ENCODE measurements at regions not wholly inside any gene's neighbourhood (a gene's known extent, or its start where the extent isn't known, plus 50 kb on each side); places are given as distances from the start of the nearest gene placed in this dataset.

DNA sequence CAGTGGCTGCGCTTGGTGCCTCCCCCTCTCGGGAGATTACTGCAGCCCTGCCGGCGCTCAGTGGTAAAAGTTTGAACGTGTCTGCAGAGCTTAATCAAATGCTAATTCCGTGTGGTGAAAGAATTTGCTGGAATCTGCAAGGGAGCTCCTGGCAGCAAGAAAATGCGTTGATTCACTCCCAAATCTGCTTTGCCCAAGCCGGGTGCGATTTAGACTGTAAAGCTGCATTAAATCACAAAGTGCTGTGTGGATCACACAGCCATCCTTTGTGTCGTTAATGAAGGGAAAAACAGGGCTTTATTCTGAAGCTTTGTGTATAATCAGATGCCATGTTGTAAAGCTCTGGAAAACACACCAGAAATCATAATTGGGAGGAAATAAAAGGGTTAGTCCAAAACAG is 444.1 kb downstream of the BCOR start:
- Histone ChIP-seq H3F3A (ENCODE audit: insufficient read depth) (no peaks in the 10 kb centered on the region), H3K9me3 (ENCODE audit: insufficient read depth, low read length) (no peaks in the 10 kb centered on the region), H3K27me3 (ENCODE audit: low read length) (no peaks in the 10 kb centered on the region), H2AFZ (ENCODE audit: low read depth, low read length, severe bottlenecking) (no peak overlapping the region), H3K79me2 (ENCODE audit: insufficient read depth, low read length) (no peaks in the 10 kb centered on the region), H3K9ac (ENCODE audit: low read length) (no peak overlapping the region), H3K27ac (ENCODE audit: low read depth, low read length) (no peak overlapping the region), H3K4me3 (ENCODE audit: insufficient read depth, low read length, poor library complexity, severe bottlenecking) (no peak overlapping the region), H3K9me2 (replicated peaks; ENCODE audit: insufficient read depth, low read length) (no peaks in the 10 kb centered on the region), H4K20me1 (ENCODE audit: low read depth, low read length) (no peaks in the 10 kb centered on the region), H3K36me3 (ENCODE audit: low read length) (no peaks in the 10 kb centered on the region), H3K4me2 (ENCODE audit: low read depth, low read length, poor library complexity, severe bottlenecking) (no peak overlapping the region)
- TF ChIP-seq, protein P1, sequence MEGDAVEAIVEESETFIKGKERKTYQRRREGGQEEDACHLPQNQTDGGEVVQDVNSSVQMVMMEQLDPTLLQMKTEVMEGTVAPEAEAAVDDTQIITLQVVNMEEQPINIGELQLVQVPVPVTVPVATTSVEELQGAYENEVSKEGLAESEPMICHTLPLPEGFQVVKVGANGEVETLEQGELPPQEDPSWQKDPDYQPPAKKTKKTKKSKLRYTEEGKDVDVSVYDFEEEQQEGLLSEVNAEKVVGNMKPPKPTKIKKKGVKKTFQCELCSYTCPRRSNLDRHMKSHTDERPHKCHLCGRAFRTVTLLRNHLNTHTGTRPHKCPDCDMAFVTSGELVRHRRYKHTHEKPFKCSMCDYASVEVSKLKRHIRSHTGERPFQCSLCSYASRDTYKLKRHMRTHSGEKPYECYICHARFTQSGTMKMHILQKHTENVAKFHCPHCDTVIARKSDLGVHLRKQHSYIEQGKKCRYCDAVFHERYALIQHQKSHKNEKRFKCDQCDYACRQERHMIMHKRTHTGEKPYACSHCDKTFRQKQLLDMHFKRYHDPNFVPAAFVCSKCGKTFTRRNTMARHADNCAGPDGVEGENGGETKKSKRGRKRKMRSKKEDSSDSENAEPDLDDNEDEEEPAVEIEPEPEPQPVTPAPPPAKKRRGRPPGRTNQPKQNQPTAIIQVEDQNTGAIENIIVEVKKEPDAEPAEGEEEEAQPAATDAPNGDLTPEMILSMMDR (IDR thresholded peaks at IDR 0.05; ENCODE audit: insufficient read depth, low read length, poor library complexity, severe bottlenecking): no peak
- no peak for TF ChIP-seq EZH2phosphoT487 (conservative IDR thresholded peaks at IDR 0.05; ENCODE audit: low read length)

DNA sequence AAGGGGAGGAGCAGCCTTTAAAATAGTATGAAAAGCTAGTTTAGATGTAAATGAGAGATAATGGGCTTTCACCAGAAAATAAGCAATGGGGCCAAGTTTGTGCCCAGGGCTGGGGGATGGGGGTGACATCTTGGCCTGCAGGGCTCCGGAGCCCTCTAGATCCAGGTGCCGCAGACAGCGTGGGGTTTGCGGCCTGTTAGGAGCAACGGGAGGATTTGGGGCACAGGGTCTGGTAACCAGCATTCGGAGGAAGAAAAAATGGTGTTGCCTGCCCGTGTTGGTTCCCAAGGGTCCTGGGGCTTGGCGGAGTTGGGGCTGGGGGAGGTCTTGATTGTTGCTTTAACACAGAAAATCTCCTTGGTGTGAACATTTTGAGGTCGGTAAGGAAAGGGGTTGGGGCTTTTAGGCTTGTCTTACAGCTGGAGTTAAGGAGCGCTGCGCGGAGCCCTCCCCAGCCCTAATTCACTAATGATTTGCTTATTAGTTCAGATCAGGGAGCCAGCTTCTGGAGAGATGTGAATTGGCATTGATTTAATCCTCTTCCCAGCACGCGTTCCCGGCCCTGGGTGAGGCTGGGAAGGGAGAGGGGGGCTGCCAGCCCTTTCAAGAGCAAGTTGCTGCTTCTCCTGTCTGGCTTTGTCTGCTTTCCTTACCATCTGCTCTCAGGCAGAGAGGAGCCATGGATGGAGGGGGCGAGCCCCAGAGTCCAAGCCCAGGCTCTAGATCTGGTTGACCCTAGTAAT is 443.4 kb downstream of the BCOR start:
- no peak overlapping the region for H3K4me3 ChIP-seq (ENCODE audit: insufficient read depth, low read length, poor library complexity, severe bottlenecking)
- H3K79me2 ChIP-seq (ENCODE audit: insufficient read depth, low read length): no peaks in the 10 kb centered on the region
- no peak overlapping the region for H3K9ac ChIP-seq (ENCODE audit: low read length)

DNA sequence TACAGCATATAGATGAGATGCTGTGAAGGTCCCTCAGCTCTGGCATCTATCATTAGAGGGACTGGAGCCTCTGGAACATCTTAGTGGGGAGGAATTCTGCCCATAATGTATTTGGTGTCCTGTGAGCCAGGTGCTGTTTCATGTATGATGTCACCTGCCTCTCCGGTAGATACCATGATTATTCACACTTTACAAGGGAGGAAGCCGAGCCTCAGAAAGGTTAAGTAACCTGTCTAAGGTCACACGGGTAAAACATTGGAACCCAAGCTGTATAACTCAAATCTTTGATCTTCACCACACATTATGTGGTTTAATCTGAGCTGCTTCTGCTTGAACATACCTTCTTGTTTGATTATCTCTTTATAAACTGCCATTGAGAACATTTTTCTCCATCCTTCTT is 442.8 kb downstream of the BCOR start:
- H3K9me2 ChIP-seq (replicated peaks; ENCODE audit: insufficient read depth, low read length): no peaks in the 10 kb centered on the region

More for the DNA sequence above, 443.4 kb downstream of the BCOR start:
- Histone ChIP-seq H3K27me3 (ENCODE audit: low read length) (no peaks in the 10 kb centered on the region), H3K36me3 (ENCODE audit: low read length) (no peaks in the 10 kb centered on the region), H4K20me1 (ENCODE audit: low read depth, low read length) (no peaks in the 10 kb centered on the region), H3K4me2 (ENCODE audit: low read depth, low read length, poor library complexity, severe bottlenecking) (no peak overlapping the region), H2AFZ (ENCODE audit: low read depth, low read length, severe bottlenecking) (no peak overlapping the region), H3F3A (ENCODE audit: insufficient read depth) (no peaks in the 10 kb centered on the region), H3K9me2 (replicated peaks; ENCODE audit: insufficient read depth, low read length) (no peaks in the 10 kb centered on the region), H3K9me3 (ENCODE audit: insufficient read depth, low read length) (no peaks in the 10 kb centered on the region), H3K27ac (ENCODE audit: low read depth, low read length) (no peak overlapping the region)
- TF ChIP-seq EZH2phosphoT487 (conservative IDR thresholded peaks at IDR 0.05; ENCODE audit: low read length): no peak
- TF ChIP-seq, protein P1 (IDR thresholded peaks at IDR 0.05; ENCODE audit: insufficient read depth, low read length, poor library complexity, severe bottlenecking): no peak

More for the DNA sequence above, 442.8 kb downstream of the BCOR start:
- Histone ChIP-seq H3K9ac (ENCODE audit: low read length) (no peak overlapping the region), H2AFZ (ENCODE audit: low read depth, low read length, severe bottlenecking) (no peak overlapping the region), H3K4me2 (ENCODE audit: low read depth, low read length, poor library complexity, severe bottlenecking) (no peak overlapping the region), H3K27me3 (ENCODE audit: low read length) (no peaks in the 10 kb centered on the region), H3K27ac (ENCODE audit: low read depth, low read length) (no peak overlapping the region), H4K20me1 (ENCODE audit: low read depth, low read length) (no peaks in the 10 kb centered on the region), H3K9me3 (ENCODE audit: insufficient read depth, low read length) (no peaks in the 10 kb centered on the region), H3K36me3 (ENCODE audit: low read length) (no peaks in the 10 kb centered on the region), H3K4me3 (ENCODE audit: insufficient read depth, low read length, poor library complexity, severe bottlenecking) (no peak overlapping the region), H3F3A (ENCODE audit: insufficient read depth) (no peaks in the 10 kb centered on the region), H3K79me2 (ENCODE audit: insufficient read depth, low read length) (no peaks in the 10 kb centered on the region)
- TF ChIP-seq, protein P1 (IDR thresholded peaks at IDR 0.05; ENCODE audit: insufficient read depth, low read length, poor library complexity, severe bottlenecking): no peak
- TF ChIP-seq EZH2phosphoT487 (conservative IDR thresholded peaks at IDR 0.05; ENCODE audit: low read length): no peak
